Kidney (tissue), 13 donors: ENCODE measurements at regions not wholly inside any gene's neighbourhood (a gene's known extent, or its start where the extent isn't known, plus 50 kb on each side); places are given as distances from the start of the nearest gene placed in this dataset.

Experiments used
- DNase-seq, 5 donors: peaks; one replicate each; pipeline ENCODE4 v3.0.0-alpha.2; 2013 to 2020
- FAIRE-seq: peaks from 2 replicates; lab custom pipeline; 2012; peaks lifted over from hg19 to GRCh38; lab: Jason Lieb, UNC
- H3K27ac ChIP-seq, 2 donors: one replicate each; pipeline ENCODE4 v1.7.0; 2013; ENCODE audit warnings: low read depth in 2 of 2, low read length in 2 of 2, inconsistent platforms in 1 of 2
- H3K27me3 ChIP-seq: one replicate; pipeline ENCODE4 v1.7.1; 2013; ENCODE audit warnings: low read length, inconsistent platforms; ENCODE audit not compliant: control insufficient read depth, insufficient read depth
- H3K36me3 ChIP-seq, 3 donors: one replicate each; pipeline versions ENCODE4 v1.7.0 to v1.7.1; 2013; ENCODE audit warnings: low read length in 3 of 3, control low read depth in 1 of 3, inconsistent platforms in 1 of 3; ENCODE audit not compliant: insufficient read depth in 3 of 3, control insufficient read depth in 2 of 3
- H3K4me1 ChIP-seq, 3 donors: one replicate each; pipeline versions ENCODE4 v1.7.0 to v1.7.1; 2013; ENCODE audit warnings: low read length in 3 of 3, inconsistent platforms in 1 of 3, low read depth in 1 of 3; ENCODE audit not compliant: control insufficient read depth in 2 of 3, insufficient read depth in 2 of 3
- H3K4me3 ChIP-seq, 3 donors: one replicate each; pipeline versions ENCODE4 v1.7.0 to v1.8.1; 2013; ENCODE audit warnings: low read length in 3 of 3, control low read depth in 1 of 3, inconsistent platforms in 1 of 3
- H3K9ac ChIP-seq, 3 donors: one replicate each; pipeline versions ENCODE4 v1.7.0 to v1.7.1; 2013; ENCODE audit warnings: low read length in 3 of 3, control low read depth in 1 of 3, inconsistent platforms in 1 of 3
- H3K9me3 ChIP-seq, 3 donors: one replicate each; pipeline versions ENCODE4 v1.7.0 to v1.7.1; 2013; ENCODE audit warnings: low read length in 3 of 3, control low read depth in 1 of 3, inconsistent platforms in 1 of 3; ENCODE audit not compliant: control insufficient read depth in 2 of 3, insufficient read depth in 1 of 3
- CTCF ChIP-seq: IDR thresholded peaks from 3 replicates; pipeline ENCODE4 v1.5.1; 2012; ENCODE audit warnings: mild to moderate bottlenecking, moderate library complexity, borderline replicate concordance; ENCODE audit not compliant: insufficient read depth; ENCODE audit errors: extremely low read depth
- intact Hi-C: fragments of 100-400 bp; cut with DNase I; formaldehyde crosslinking; loops from one replicate; pipeline ENCODE4 v1.11.1; 2022
- donor health status: control.
- donor health status: control.
- donor health status: control.
- donor health status: control.
- donor health status: control.
- donor health status: DM: yes; HTN: yes; CAD: no.
- donor health status: Normal renal cell carcinoma (clear cell type).

- DNase-seq (no peak), FAIRE-seq (no peak)
- Histone ChIP-seq H3K9ac (no peak overlapping the region), H3K4me1 (no peaks in the 10 kb centered on the region), H3K36me3 (no peaks in the 10 kb centered on the region), H3K9me3 (no peaks in the 10 kb centered on the region), H3K27me3 (no peaks in the 10 kb centered on the region), H3K4me3 (no peak overlapping the region), H3K27ac (no peak overlapping the region)
- intact Hi-C loops: no loop called here
- TF ChIP-seq CTCF: no peak
Measured at GRCh38 chr18:33946336-33946735, 278.4 kb downstream of the NOL4 start.

- FAIRE-seq: no peak
- DNase-seq: no peak
- H3K27me3 ChIP-seq: no peaks in the 10 kb centered on the region
- TF ChIP-seq CTCF: no peak
- H3K36me3 ChIP-seq: no peaks in the 10 kb centered on the region
- intact Hi-C loops: no loop called here
- no peaks in the 10 kb centered on the region for H3K4me1 ChIP-seq
- no peak overlapping the region for H3K27ac ChIP-seq
- no peaks in the 10 kb centered on the region for H3K9me3 ChIP-seq
- H3K9ac ChIP-seq: no peak overlapping the region
- H3K4me3 ChIP-seq: no peak overlapping the region
Measured at GRCh38 chr18:33944493-33944892, 280.2 kb downstream of the NOL4 start.

- intact Hi-C loops: no loop called here
- no peak for DNase-seq
- Histone ChIP-seq H3K9me3 (no peaks in the 10 kb centered on the region), H3K9ac (no peak overlapping the region), H3K36me3 (no peaks in the 10 kb centered on the region), H3K4me1 (no peaks in the 10 kb centered on the region), H3K27me3 (no peaks in the 10 kb centered on the region), H3K27ac (no peak overlapping the region), H3K4me3 (no peak overlapping the region)
- FAIRE-seq: no peak
- TF ChIP-seq CTCF: no peak
Measured at GRCh38 chr18:33937270-33937816, 287.4 kb downstream of the NOL4 start.

- intact Hi-C loops: no loop called here
- no peak overlapping the region for H3K4me3 ChIP-seq
- FAIRE-seq (no peak), DNase-seq (no peak)
- H3K9me3 ChIP-seq: no peaks in the 10 kb centered on the region
- no peaks in the 10 kb centered on the region for H3K4me1 ChIP-seq
- H3K27ac ChIP-seq: no peak overlapping the region
- no peaks in the 10 kb centered on the region for H3K36me3 ChIP-seq
- H3K27me3 ChIP-seq: no peaks in the 10 kb centered on the region
- no peak overlapping the region for H3K9ac ChIP-seq
- no peak for TF ChIP-seq CTCF
Measured at GRCh38 chr18:33934258-33934657, 290.5 kb downstream of the NOL4 start.
